HCT116 (cell line): ENCODE measurements at regions not wholly inside any gene's neighbourhood (a gene's known extent, or its start where the extent isn't known, plus 50 kb on each side); places are given as distances from the start of the nearest gene placed in this dataset.

ENCODE experiments used
- ATAC-seq: fragments of 200-7000 bp; cut with Tn5 transposase; 2 replicates; pipeline ENCODE4 v1.9.1; 2020; ENCODE audit warnings: mild to moderate bottlenecking, moderate library complexity
- BruUV-seq: library from RNA; stranded (reverse); fragments of 400-500 nt; replicated peaks from 2 replicates; lab custom pipeline; 2021; lab: Mats Ljungman, UMichigan
- CTCF ChIA-PET: fragments of 300-600 bp; sonication (Branson Sonifier 250); formaldehyde crosslinking; loops from one replicate; lab custom pipeline; 2021; ENCODE audit warnings: antibody characterized with exemption; lab: Charles Lee
- POLR2A ChIA-PET: fragments of 300-600, 350-600 bp; sonication (Branson Sonifier 250); formaldehyde crosslinking; loops from one replicate; lab custom pipeline; 2021; ENCODE audit warnings: antibody characterized with exemption; lab: Charles Lee
- RAD21 ChIA-PET, 2 experiments: fragments of 300-600 bp; sonication (Branson Sonifier 250); formaldehyde crosslinking; loops; one replicate each; lab custom pipeline; 2023; ENCODE audit warnings: low total read pairs in 2 of 2; ENCODE audit not compliant: uncharacterized antibody in 2 of 2, unreplicated experiment in 2 of 2, low non-redundant PET in 1 of 2; lab: Charles Lee
- DNase-seq: peaks from one replicate; pipeline ENCODE4 v3.0.0-alpha.2; 2010; ENCODE audit warnings: low read depth, low spot score
- H2AFZ ChIP-seq: fragments of 200-600 bp; shearing (Covaris generic), sonication (generic); 2 replicates; pipeline ENCODE4 v1.6.1; 2017; ENCODE audit warnings: low read depth, mixed run types, mixed read lengths, antibody characterized with exemption, low read length; ENCODE audit not compliant: poor library complexity, severe bottlenecking
- H3K27ac ChIP-seq: 2 replicates; pipeline ENCODE4 v1.5.1; 2012; ENCODE audit warnings: low read depth, low read length
- H3K27me3 ChIP-seq: fragments of 200-600 bp; sonication (generic); 2 replicates; pipeline ENCODE4 v1.6.1; 2016; ENCODE audit warnings: mixed run types, low read length, mixed read lengths; ENCODE audit not compliant: insufficient read depth
- H3K36me3 ChIP-seq, 2 experiments: fragments of 200-500 bp in 1 of 2; fragments of 200-600 bp in 1 of 2; sonication (Bioruptor generic) in 1 of 2; sonication (generic) in 1 of 2; 2 replicates each; pipeline versions ENCODE4 v1.5.1 to v1.6.1; 2014 to 2016; ENCODE audit warnings: low read length in 2 of 2, inconsistent platforms in 1 of 2, mixed read lengths in 1 of 2, mixed run types in 1 of 2; ENCODE audit not compliant: insufficient read depth in 2 of 2, control insufficient read depth in 1 of 2
- H3K4me1 ChIP-seq, 2 experiments: fragments of 200-600 bp in 1 of 2; sonication (generic) in 1 of 2; 2 replicates each; pipeline versions ENCODE4 v1.5.1 to v1.6.1; 2012 to 2017; ENCODE audit warnings: low read length in 2 of 2, inconsistent platforms in 1 of 2, mild to moderate bottlenecking in 1 of 2, mixed read lengths in 1 of 2, mixed run types in 1 of 2, moderate library complexity in 1 of 2; ENCODE audit not compliant: insufficient read depth in 2 of 2, control insufficient read depth in 1 of 2
- H3K4me2 ChIP-seq: fragments of 200-600 bp; sonication (generic); 2 replicates; pipeline ENCODE4 v1.6.1; 2017; ENCODE audit warnings: mixed run types, low read length, mixed read lengths
- H3K4me3 ChIP-seq, 2 experiments: fragments of 200-600 bp in 1 of 2; sonication (generic) in 1 of 2; replicated peaks in 1 of 2; 2 replicates each; pipeline ENCODE4 v1.5.1; 2011 to 2016; ENCODE audit warnings: low read length in 2 of 2, control low read depth in 1 of 2, low read depth in 1 of 2, mild to moderate bottlenecking in 1 of 2, mixed read lengths in 1 of 2, mixed run types in 1 of 2
- H3K79me2 ChIP-seq: fragments of 200-600 bp; sonication (generic); 2 replicates; pipeline ENCODE4 v1.6.1; 2017; ENCODE audit warnings: mild to moderate bottlenecking, mixed run types, low read length, moderate library complexity, mixed read lengths; ENCODE audit not compliant: insufficient read depth
- H3K9ac ChIP-seq: fragments of 200-600 bp; sonication (generic); 2 replicates; pipeline ENCODE4 v1.6.1; 2016; ENCODE audit warnings: low read length, mixed read lengths
- H3K9me2 ChIP-seq: fragments of 200-600 bp; sonication (generic), shearing (Covaris generic); 2 replicates; pipeline ENCODE4 v1.6.1; 2017; ENCODE audit warnings: mixed run types, mild to moderate bottlenecking, moderate library complexity; ENCODE audit not compliant: insufficient read depth
- H3K9me3 ChIP-seq, 2 experiments: fragments of 200-500 bp in 1 of 2; fragments of 200-600 bp in 1 of 2; sonication (Bioruptor generic) in 1 of 2; sonication (generic) in 1 of 2; 2 replicates each; pipeline ENCODE4 v1.6.1; 2014 to 2017; ENCODE audit warnings: low read length in 2 of 2, mixed read lengths in 2 of 2, inconsistent platforms in 1 of 2, low read depth in 1 of 2, mild to moderate bottlenecking in 1 of 2, mixed run types in 1 of 2, moderate library complexity in 1 of 2; ENCODE audit not compliant: control insufficient read depth in 1 of 2, insufficient read depth in 1 of 2
- H4K20me1 ChIP-seq: fragments of 200-600 bp; sonication (generic), shearing (Covaris generic); 2 replicates; pipeline ENCODE4 v1.6.1; 2017; ENCODE audit warnings: mixed run types, mild to moderate bottlenecking, moderate library complexity; ENCODE audit not compliant: insufficient read depth
- ATF3 ChIP-seq: IDR thresholded peaks from 2 replicates; pipeline ENCODE4 v1.6.1; 2012
- CBX3 ChIP-seq: IDR thresholded peaks from 2 replicates; pipeline ENCODE4 v1.6.1; 2012; ENCODE audit warnings: low read depth
- CEBPB ChIP-seq: IDR thresholded peaks from 2 replicates; pipeline ENCODE4 v1.6.1; 2012; ENCODE audit warnings: low read depth
- CTCF ChIP-seq, 3 experiments: fragments of 200-600 bp in 1 of 3; sonication (generic) in 1 of 3; IDR thresholded peaks in 2 of 3; conservative IDR thresholded peaks in 1 of 3; 2 replicates each; pipeline ENCODE4 v1.5.1; 2012 to 2017; ENCODE audit warnings: low read depth in 2 of 3, low read length in 2 of 3, antibody characterized with exemption in 1 of 3, borderline replicate concordance in 1 of 3, control low read depth in 1 of 3, mild to moderate bottlenecking in 1 of 3, mixed read lengths in 1 of 3, mixed run types in 1 of 3, moderate library complexity in 1 of 3; ENCODE audit not compliant: insufficient read depth in 1 of 3
- EGR1 ChIP-seq: IDR thresholded peaks from 2 replicates; pipeline ENCODE4 v1.6.1; 2012; ENCODE audit warnings: low read depth
- ELF1 ChIP-seq: IDR thresholded peaks from 2 replicates; pipeline ENCODE4 v1.6.1; 2012; ENCODE audit warnings: low read depth, borderline replicate concordance
- EZH2 ChIP-seq: fragments of 200-600 bp; sonication (generic); IDR thresholded peaks from 2 replicates; pipeline ENCODE4 v1.6.1; 2017; ENCODE audit warnings: antibody characterized with exemption, mixed run types
- JUND ChIP-seq: IDR thresholded peaks from 2 replicates; pipeline ENCODE4 v1.6.1; 2012
- MAX ChIP-seq: IDR thresholded peaks from 2 replicates; pipeline ENCODE4 v1.6.1; 2012
- POLR2AphosphoS5 ChIP-seq: IDR thresholded peaks from 2 replicates; pipeline ENCODE4 v1.6.1; 2011; ENCODE audit warnings: mild to moderate bottlenecking, low read depth, low read length, moderate library complexity
- RAD21 ChIP-seq: IDR thresholded peaks from 2 replicates; pipeline ENCODE4 v1.6.1; 2012; ENCODE audit warnings: low read depth, mild to moderate bottlenecking
- REST ChIP-seq: IDR thresholded peaks from 2 replicates; pipeline ENCODE4 v1.6.1; 2012; ENCODE audit warnings: low read depth
- SIN3A ChIP-seq: IDR thresholded peaks from 2 replicates; pipeline ENCODE4 v1.6.1; 2012; ENCODE audit warnings: low read depth
- SP1 ChIP-seq: IDR thresholded peaks from 2 replicates; pipeline ENCODE4 v1.6.1; 2012; ENCODE audit warnings: low read depth
- SRF ChIP-seq: IDR thresholded peaks from 2 replicates; pipeline ENCODE4 v1.6.1; 2012; ENCODE audit warnings: low read depth
- TCF7L2 ChIP-seq: IDR thresholded peaks from 2 replicates; pipeline ENCODE4 v1.7.0; 2011; ENCODE audit warnings: borderline replicate concordance, inconsistent platforms; ENCODE audit not compliant: insufficient read depth, insufficient read length; ENCODE audit errors: extremely low read depth
- ZBTB33 ChIP-seq: IDR thresholded peaks from 2 replicates; pipeline ENCODE4 v1.6.1; 2011; ENCODE audit warnings: mild to moderate bottlenecking, low read length, moderate library complexity; ENCODE audit not compliant: insufficient replicate concordance; ENCODE audit errors: extremely low read depth
- ZFX ChIP-seq: fragments of 450-650 bp; IDR thresholded peaks from 2 replicates; pipeline ENCODE4 v1.6.1; 2017
- ZNF274 ChIP-seq: fragments of 200-500 bp; sonication (Bioruptor generic); IDR thresholded peaks from 2 replicates; pipeline ENCODE4 v1.6.1; 2014; ENCODE audit warnings: mild to moderate bottlenecking, low read depth, low read length, inconsistent platforms
- intact Hi-C: fragments of 100-400 bp; cut with micrococcal nuclease; formaldehyde crosslinking; loops from 2 replicates; pipeline ENCODE4 v1.10.0; 2022

GRCh38 chr17:71378741-71379140 lies 742.1 kb upstream of the SOX9 start:
- POLR2A ChIA-PET, result no interaction called here
- RAD21 ChIA-PET, result no interaction called here
- no TSS peak for BruUV-seq

More at GRCh38 chr17:71378741-71379140, 742.1 kb upstream of the SOX9 start:
- Histone ChIP-seq H3K9ac (no peak overlapping the region), H3K4me3 (no peak overlapping the region), H3K9me3 (no peaks in the 10 kb centered on the region), H3K4me1 (no peaks in the 10 kb centered on the region)
- CTCF ChIA-PET, result no interaction called here
- TF ChIP-seq SP1 (no peak), SRF (no peak), SIN3A (no peak), CBX3 (no peak), CEBPB (no peak), ZNF274 (no peak), ZBTB33 (no peak), CTCF (IDR thresholded peaks at IDR 0.05 in 2 of 3, conservative IDR thresholded peaks at IDR 0.05 in 1 of 3; ENCODE audit: borderline replicate concordance in 1 of 3, insufficient read depth in 1 of 3, low read depth in 2 of 3, low read length in 2 of 3) (no peak), ELF1 (no peak), EGR1 (no peak), POLR2AphosphoS5 (no peak), ATF3 (no peak), ZFX (no peak), RAD21 (no peak), EZH2 (no peak), TCF7L2 (no peak), MAX (no peak), JUND (no peak), REST (no peak)
- TF ChIP-seq, all 23 proteins: peak for 0
- H3K27ac ChIP-seq, result no peak overlapping the region
- intact Hi-C loops, result no loop called here
- no peak overlapping the region for H2AFZ ChIP-seq
- DNase-seq, result no peak
- H3K79me2 ChIP-seq, result no peaks in the 10 kb centered on the region
- H3K27me3 ChIP-seq, result no peaks in the 10 kb centered on the region
- H3K36me3 ChIP-seq, result no peaks in the 10 kb centered on the region
- no peak overlapping the region for H3K4me2 ChIP-seq
- no peak for ATAC-seq
- no peaks in the 10 kb centered on the region for H4K20me1 ChIP-seq
- no peaks in the 10 kb centered on the region for H3K9me2 ChIP-seq
